ENCODE measurements at regions not wholly inside any gene's neighbourhood (a gene's known extent, or its start where the extent isn't known, plus 50 kb on each side); places are given as distances from the start of the nearest gene placed in this dataset.
"Not testable (repeated sequence)": the region's sequence is repeated elsewhere in the genome, so short reads cannot be mapped to it uniquely, and the experiment has no call there.

GRCh38 chr15:20680257-20680815 lies 138.7 kb upstream of the GOLGA6L6 start:
- DNase-seq, result not testable (repeated sequence)

- DNase-seq, result no peak
Observed at GRCh38 chr15:20672470-20672869, 130.9 kb upstream of the GOLGA6L6 start.

DNA sequence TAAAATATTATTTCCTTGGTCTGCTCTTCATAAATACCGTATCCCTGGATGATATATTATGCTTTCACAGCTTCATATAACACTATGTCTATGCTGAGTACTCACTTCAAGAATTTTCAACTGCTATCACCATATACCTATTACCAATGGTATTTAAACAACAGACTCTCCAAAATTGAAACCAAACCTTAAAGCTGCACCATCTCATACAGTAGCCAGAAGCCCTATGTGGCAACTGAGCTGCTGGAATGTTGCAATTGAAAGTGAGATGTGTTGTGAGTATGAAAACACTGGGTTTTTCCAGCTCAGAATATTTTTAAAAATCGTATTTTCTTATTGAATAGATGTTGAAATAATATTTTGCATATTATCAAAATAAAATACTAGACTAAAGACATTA lies 130.1 kb upstream of the GOLGA6L6 start:
- DNase-seq, result no peak

DNA sequence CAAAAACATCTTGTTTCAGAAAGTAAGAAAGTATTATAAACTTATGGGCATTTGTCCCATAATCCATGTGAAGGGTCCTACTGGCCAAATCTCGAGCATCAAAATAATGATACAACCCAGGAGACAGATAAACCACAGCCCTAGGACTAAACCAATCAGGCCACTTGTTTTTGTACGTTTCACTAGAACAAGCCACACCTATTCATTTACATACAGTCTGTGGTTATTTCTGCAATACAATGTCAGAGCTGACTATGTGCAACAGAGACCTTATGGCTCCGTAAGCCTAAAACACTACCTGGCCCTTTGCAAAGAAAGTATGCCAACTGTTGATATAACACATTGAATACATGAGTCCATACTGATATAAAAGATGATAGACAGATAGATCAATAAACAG lies 124.8 kb upstream of the GOLGA6L6 start:
- not testable (repeated sequence) for DNase-seq

GRCh38 chr15:20665653-20666052 lies 124.1 kb upstream of the GOLGA6L6 start:
- DNase-seq, result no peak

- no peak for DNase-seq
Observed at GRCh38 chr15:20659265-20659664, 117.7 kb upstream of the GOLGA6L6 start.

- no peak for DNase-seq
Observed at GRCh38 chr15:20658024-20658423, 116.4 kb upstream of the GOLGA6L6 start.

GRCh38 chr15:20657084-20657483 lies 115.5 kb upstream of the GOLGA6L6 start:
- no peak for DNase-seq

DNA sequence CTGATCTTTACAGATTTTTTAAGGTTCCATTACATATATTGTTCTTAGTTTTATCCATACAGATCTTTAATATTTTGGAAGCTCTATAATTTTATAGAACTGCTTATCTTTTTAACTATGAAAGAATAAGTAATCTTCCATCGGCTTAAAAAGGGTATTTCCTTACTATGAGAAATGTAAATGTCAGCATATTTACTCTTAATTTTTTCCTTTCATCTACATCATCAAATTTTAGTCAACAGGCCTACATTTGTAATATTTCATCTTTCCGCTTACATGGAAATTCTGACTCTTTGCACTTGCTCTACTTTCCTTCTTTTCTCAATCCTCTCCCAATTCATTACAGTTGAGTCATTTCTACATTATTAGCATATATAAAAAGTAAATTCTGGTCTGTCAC lies 111.3 kb upstream of the GOLGA6L6 start:
- DNase-seq, result no peak

DNA sequence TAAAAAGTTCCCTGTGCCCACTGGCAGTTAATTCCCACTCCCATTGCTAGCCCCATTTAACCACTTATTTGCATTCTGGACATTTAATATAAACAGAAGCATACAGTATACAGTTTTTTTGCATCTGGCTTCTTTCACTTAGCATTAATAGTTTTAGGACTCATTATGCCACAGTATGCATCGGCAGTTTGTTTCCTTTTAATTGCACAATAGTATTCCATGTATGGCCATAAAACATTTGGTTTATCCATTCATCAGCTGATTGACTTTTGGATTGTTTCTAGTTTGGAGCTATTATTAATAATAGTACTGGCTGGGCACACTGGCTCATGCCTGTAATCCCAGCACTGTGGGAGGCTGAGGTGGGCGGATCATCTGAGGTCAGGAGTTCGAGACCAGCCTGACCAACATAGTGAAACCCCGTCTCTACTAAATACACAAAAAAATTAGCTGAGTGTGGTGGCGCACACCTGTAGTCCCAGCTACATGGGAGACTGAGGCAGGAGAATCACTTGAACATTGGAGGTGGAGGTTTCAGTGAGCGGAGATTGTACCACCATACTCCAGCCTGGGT lies 106.9 kb upstream of the GOLGA6L6 start:
- DNase-seq, result not testable (repeated sequence)

- no peak for DNase-seq
Observed at GRCh38 chr15:20646529-20647142, 105.0 kb upstream of the GOLGA6L6 start.

GRCh38 chr15:20645956-20646355 lies 104.4 kb upstream of the GOLGA6L6 start:
- peak in 1 of 2 experiments; percentile 42 for DNase-seq

GRCh38 chr15:20644896-20645295 lies 103.3 kb upstream of the GOLGA6L6 start:
- no peak for DNase-seq

DNA sequence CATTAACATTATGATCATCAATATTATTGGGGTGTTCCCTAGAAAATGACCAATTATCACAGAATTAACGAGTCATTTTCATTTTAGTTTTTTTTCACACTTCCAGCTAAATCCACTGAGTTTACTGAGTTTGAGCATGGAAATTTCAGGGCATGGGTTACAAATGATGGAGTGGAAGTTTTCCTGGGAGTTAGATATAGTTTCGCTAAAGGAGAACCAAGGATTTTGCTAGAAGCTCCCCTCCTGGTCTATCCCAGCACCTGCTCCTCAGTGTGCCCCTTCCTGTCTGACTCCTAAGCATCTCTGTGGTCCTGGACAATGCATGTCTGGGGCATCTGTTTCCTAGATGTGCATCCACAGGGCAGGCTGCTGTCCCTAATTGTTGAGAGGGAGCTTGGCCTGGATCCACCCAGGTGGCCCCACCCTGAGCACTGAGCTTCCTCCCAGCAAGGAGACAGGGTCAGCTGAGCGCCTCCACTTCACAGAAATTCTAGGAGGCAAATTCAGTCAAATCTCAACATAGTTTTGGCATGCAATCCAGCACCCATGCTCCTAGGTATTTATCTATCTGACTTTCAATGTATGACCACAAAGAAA lies 102.3 kb upstream of the GOLGA6L6 start:
- no peak for DNase-seq

DNA sequence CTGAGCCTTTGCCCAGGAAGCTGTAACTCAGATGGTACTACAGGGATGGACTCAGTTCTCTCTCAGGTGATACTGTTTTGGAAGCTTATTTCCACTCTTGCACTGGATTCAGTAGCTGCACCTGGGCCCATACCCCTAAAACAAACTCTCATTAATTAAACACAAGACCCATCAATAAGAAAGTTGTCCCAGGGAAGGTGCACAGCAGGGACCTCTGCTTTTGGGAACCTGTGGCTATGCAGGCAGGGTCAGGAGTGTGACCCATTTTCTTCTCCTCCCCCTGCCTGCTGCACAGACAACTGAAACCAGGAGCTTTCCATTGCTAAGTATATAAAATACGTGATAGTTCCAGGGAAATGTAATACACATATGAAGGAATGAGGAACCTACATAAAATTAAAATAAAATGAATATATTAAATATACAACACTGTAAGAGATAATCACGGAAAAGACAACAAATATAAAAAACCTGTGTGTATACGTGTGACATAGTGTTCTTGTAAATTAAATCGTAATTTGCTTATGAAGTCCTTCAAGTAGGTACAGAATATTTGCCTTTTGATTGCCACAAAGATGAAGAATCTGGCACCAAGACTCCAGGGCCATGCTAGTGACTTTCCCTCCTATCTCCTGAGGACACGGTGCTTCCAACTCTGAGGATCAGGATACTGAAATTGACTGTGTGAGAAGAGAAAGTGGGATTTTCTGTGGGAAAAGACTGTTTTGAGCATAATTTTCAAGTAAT lies 101.6 kb upstream of the GOLGA6L6 start:
- DNase-seq, result no peak

GRCh38 chr15:20642054-20642767 lies 100.6 kb upstream of the GOLGA6L6 start:
- DNase-seq, result no peak

DNA sequence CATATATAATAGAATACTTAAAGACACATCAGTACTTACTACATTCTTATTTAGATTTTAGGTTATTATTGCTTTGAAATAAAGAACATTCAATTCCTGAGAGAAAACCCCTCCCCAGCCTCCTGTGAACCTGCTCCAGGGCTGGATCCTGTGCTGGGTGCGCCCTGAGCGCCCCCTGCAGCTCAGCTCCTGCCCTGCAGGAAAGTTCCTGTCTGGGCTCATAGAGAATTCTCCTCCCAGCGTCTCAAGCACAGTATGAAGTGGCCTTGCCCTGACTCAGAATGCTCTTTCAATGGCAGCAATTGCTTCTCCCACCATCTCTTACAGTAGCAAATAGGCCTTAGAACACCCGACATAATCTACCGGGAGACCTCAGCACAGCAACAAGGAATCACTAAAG lies 98.8 kb upstream of the GOLGA6L6 start:
- not testable (repeated sequence) for DNase-seq

- DNase-seq, result not testable (repeated sequence)
Observed at GRCh38 chr15:20639224-20639623, 97.6 kb upstream of the GOLGA6L6 start.

DNA sequence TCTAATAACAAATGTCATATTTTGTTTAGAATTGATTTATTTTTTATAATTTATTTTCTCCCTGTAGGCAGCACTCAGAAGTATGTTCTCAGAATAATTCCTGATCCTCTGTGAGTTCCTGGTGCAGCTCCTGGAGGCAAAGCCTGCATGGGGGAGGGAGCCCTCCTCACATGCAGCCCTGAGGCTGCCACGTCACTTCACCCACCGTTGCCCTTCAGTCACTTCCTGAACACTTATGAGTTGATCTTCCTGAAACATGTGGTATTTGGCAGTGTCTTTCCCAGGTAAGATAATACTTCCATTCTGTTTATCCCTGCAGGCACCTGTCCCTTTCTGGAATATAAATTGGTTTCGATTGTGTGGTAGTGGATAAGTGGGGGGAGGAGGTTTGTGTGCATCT lies 95.9 kb upstream of the GOLGA6L6 start:
- not testable (repeated sequence) for DNase-seq

GRCh38 chr15:20629526-20629925 lies 87.9 kb upstream of the GOLGA6L6 start:
- not testable (repeated sequence) for DNase-seq

DNA sequence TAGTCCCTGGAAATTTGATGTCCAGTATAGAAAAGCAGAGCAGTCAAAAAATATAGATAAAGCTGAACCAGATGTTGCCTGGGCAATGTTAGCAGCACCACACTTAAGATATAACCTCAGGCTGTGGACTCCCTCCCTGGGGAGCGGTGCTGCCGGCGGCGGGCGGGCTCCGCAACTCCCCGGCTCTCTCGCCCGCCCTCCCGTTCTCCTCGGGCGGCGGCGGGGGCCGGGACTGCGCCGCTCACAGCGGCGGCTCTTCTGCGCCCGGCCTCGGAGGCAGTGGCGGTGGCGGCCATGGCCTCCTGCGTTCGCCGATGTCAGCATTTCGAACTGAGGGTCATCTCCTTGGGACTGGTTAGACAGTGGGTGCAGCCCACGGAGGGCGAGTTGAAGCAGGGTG lies 86.9 kb upstream of the GOLGA6L6 start:
- DNase-seq, result not testable (repeated sequence)

DNA sequence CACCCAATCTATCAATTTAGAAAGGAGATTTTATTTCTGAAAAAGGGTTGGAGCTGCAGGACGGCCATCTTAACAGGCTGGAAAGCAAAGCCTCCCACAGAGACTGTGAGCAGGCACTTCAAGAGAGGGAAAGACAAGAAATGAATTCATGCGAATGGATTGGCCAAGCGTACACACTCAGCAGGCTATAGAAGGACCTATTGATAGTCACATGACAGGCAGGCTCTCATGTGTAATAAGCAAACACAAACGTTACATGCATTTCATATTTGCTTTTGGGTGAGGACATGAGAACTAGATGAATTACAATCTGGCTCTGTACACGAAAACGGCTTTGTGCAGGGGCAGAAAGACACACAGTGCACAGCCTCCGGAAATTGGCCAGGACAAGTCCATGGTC lies 83.9 kb upstream of the GOLGA6L6 start:
- not testable (repeated sequence) for DNase-seq

DNA sequence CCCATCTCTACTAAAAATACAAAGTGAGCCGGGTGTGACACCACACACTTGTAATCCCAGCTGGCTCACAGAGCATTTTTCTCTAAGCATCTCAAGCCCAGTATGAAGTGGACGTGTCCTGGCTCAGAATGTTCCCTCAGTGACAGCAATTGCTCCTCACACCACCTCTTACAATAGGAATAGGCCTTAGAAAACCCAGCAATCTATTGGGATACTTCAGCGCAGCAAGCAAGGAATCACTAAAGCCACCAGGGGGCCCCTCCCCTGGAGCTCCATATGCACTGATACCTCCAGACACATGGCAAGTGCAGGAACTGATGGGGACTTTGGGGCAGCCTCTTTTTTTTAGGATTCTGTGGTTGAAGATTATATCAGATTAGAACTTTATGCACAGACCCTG lies 82.5 kb upstream of the GOLGA6L6 start:
- DNase-seq, result peak in 1 of 2 experiments; percentile 41
